ENCODE measurements at regions not wholly inside any gene's neighbourhood (a gene's known extent, or its start where the extent isn't known, plus 50 kb on each side); places are given as distances from the start of the nearest gene placed in this dataset.

- TF ChIP-seq EP300 (conservative IDR thresholded peaks at IDR 0.05; ENCODE audit: poor library complexity, severe bottlenecking) (no peak), REST (IDR thresholded peaks at IDR 0.05; ENCODE audit: borderline replicate concordance) (no peak), EZH2 (IDR thresholded peaks at IDR 0.05; ENCODE audit: borderline replicate concordance, insufficient read depth, low read length, poor library complexity, severe bottlenecking) (no peak), POLR2AphosphoS5 (IDR thresholded peaks at IDR 0.05) (no peak), TAF1 (IDR thresholded peaks at IDR 0.05; ENCODE audit: low read depth) (no peak), RAD21 (conservative IDR thresholded peaks at IDR 0.05) (no peak), MXI1 (conservative IDR thresholded peaks at IDR 0.05; ENCODE audit: poor library complexity, severe bottlenecking) (no peak), SMC3 (conservative IDR thresholded peaks at IDR 0.05; ENCODE audit: poor library complexity) (no peak)
- TF ChIP-seq, protein P1, sequence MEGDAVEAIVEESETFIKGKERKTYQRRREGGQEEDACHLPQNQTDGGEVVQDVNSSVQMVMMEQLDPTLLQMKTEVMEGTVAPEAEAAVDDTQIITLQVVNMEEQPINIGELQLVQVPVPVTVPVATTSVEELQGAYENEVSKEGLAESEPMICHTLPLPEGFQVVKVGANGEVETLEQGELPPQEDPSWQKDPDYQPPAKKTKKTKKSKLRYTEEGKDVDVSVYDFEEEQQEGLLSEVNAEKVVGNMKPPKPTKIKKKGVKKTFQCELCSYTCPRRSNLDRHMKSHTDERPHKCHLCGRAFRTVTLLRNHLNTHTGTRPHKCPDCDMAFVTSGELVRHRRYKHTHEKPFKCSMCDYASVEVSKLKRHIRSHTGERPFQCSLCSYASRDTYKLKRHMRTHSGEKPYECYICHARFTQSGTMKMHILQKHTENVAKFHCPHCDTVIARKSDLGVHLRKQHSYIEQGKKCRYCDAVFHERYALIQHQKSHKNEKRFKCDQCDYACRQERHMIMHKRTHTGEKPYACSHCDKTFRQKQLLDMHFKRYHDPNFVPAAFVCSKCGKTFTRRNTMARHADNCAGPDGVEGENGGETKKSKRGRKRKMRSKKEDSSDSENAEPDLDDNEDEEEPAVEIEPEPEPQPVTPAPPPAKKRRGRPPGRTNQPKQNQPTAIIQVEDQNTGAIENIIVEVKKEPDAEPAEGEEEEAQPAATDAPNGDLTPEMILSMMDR (IDR thresholded peaks at IDR 0.05; ENCODE audit: poor library complexity, severe bottlenecking): no peak
Observed at GRCh38 chr2:236965841-236966096, 119.9 kb upstream of the COPS8 start.

Measured in neural cell (in vitro differentiated cells).